ENCODE measurements at regions not wholly inside any gene's neighbourhood (a gene's known extent, or its start where the extent isn't known, plus 50 kb on each side); places are given as distances from the start of the nearest gene placed in this dataset.

GRCh38 chr10:36254199-36254598 is 612.1 kb upstream of the FZD8 start:
- DNase-seq (ENCODE audit: low spot score in 2 of 2) = peak; percentile 48 to 87
- WGBS, 2 donors = 30 to 44% methylated on average over 3 of the region's 3 CpGs
- no peak overlapping the region for H3K4me3 ChIP-seq (ENCODE audit: low read depth, poor library complexity, severe bottlenecking)
- intact Hi-C loops (cut with DNase I; ENCODE audit: low total_unique reads) = no loop called here
- TF ChIP-seq, protein P1, sequence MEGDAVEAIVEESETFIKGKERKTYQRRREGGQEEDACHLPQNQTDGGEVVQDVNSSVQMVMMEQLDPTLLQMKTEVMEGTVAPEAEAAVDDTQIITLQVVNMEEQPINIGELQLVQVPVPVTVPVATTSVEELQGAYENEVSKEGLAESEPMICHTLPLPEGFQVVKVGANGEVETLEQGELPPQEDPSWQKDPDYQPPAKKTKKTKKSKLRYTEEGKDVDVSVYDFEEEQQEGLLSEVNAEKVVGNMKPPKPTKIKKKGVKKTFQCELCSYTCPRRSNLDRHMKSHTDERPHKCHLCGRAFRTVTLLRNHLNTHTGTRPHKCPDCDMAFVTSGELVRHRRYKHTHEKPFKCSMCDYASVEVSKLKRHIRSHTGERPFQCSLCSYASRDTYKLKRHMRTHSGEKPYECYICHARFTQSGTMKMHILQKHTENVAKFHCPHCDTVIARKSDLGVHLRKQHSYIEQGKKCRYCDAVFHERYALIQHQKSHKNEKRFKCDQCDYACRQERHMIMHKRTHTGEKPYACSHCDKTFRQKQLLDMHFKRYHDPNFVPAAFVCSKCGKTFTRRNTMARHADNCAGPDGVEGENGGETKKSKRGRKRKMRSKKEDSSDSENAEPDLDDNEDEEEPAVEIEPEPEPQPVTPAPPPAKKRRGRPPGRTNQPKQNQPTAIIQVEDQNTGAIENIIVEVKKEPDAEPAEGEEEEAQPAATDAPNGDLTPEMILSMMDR (IDR thresholded peaks at IDR 0.05) = no peak
- TF ChIP-seq POLR2A (IDR thresholded peaks at IDR 0.05) = no peak

GRCh38 chr10:36253731-36254130 is 611.6 kb upstream of the FZD8 start:
- TF ChIP-seq POLR2A (IDR thresholded peaks at IDR 0.05) = no peak
- TF ChIP-seq, protein P1 (IDR thresholded peaks at IDR 0.05) = no peak
- intact Hi-C loops (cut with DNase I; ENCODE audit: low total_unique reads) = no loop called here
- no peak for DNase-seq (ENCODE audit: low spot score in 2 of 2)
- H3K4me3 ChIP-seq (ENCODE audit: low read depth, poor library complexity, severe bottlenecking) = no peak overlapping the region
- 84 to 89% methylated on average over 3 of the region's 3 CpGs for WGBS, 2 donors

DNA sequence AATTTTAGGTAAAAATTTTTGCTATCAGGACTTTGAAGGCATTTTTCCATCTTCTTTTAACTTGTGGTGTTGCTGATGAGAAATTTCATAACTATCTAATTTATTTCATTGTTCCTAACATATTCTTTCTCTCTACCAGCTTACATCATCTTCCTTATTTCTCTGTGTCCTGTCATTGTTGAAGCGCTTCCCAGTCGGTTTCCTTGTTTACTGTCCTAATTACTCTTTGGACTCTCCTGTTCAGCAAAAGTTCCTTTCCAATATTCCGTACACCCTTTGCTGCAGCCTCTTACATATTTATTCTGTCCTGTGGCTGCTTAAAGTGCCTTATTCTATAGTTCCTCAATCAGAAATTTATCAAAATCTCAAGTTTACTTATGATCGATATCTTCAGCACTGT is 609.0 kb upstream of the FZD8 start:
- intact Hi-C loops (cut with DNase I; ENCODE audit: low total_unique reads) = no loop called here
- no peak for DNase-seq (ENCODE audit: low spot score in 2 of 2)
- WGBS, 2 donors = 67 to 83% methylated on average over 4 of the region's 4 CpGs
- TF ChIP-seq, protein P1 (IDR thresholded peaks at IDR 0.05) = no peak
- no peak for TF ChIP-seq POLR2A (IDR thresholded peaks at IDR 0.05)
- no peak overlapping the region for H3K4me3 ChIP-seq (ENCODE audit: low read depth, poor library complexity, severe bottlenecking)

DNA sequence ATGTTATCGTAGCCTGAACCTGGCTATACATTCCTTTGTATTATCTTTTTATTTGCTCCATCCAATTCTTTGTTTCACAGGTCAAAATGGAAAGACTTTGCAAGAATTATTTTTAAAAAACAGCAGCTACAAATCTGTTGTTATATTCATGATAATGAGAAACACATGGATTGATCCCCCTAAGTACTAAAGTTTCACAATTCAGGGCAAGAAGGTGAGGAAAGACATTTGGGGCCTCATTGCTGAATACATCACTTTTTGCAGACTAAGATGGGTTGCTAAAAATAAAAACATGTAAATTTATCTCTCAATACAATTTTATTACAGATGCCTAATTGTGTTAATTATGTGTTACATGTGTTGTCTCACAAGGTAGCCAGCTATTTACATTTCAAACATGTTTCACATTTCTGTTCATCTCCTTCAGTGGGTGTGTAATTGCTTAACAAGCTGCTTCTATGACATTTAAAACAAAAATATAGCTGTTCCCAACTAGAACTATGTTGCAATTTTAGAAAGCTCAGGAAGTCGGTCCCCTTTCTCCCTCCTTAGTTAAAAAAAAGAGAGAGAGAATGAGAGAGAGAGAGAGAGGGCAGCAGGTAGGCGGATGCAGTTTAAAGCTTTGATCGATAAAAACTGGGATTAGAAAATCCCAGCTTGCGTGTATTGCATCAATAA is 606.3 kb upstream of the FZD8 start:
- intact Hi-C loops (cut with DNase I; ENCODE audit: low total_unique reads) = no loop called here
- DNase-seq (ENCODE audit: low spot score in 2 of 2) = no peak
- whole genome bisulfite sequencing, 2 donors = 83 to 84% methylated on average over 5 of the region's 5 CpGs

GRCh38 chr10:36247478-36247877 is 605.4 kb upstream of the FZD8 start:
- no peak for TF ChIP-seq POLR2A (IDR thresholded peaks at IDR 0.05)
- TF ChIP-seq, protein P1 (IDR thresholded peaks at IDR 0.05) = no peak
- intact Hi-C loops (cut with DNase I; ENCODE audit: low total_unique reads) = no loop called here
- 70 to 75% methylated on average over 2 of the region's 2 CpGs for WGBS, 2 donors

More for the DNA sequence above, 606.3 kb upstream of the FZD8 start:
- no peak overlapping the region for H3K4me3 ChIP-seq (ENCODE audit: low read depth, poor library complexity, severe bottlenecking)
- TF ChIP-seq, protein P1 (IDR thresholded peaks at IDR 0.05) = no peak
- no peak for TF ChIP-seq POLR2A (IDR thresholded peaks at IDR 0.05)

GRCh38 chr10:36236931-36237330 is 594.8 kb upstream of the FZD8 start:
- no peak for DNase-seq (ENCODE audit: low spot score in 2 of 2)
- 61 to 68% methylated on average over 2 of the region's 2 CpGs for WGBS, 2 donors
- no peak overlapping the region for H3K4me3 ChIP-seq (ENCODE audit: low read depth, poor library complexity, severe bottlenecking)
- intact Hi-C loops (cut with DNase I; ENCODE audit: low total_unique reads) = no loop called here
- TF ChIP-seq, protein P1 (IDR thresholded peaks at IDR 0.05) = no peak
- TF ChIP-seq POLR2A (IDR thresholded peaks at IDR 0.05) = no peak

More at GRCh38 chr10:36247478-36247877, 605.4 kb upstream of the FZD8 start:
- no peak overlapping the region for H3K4me3 ChIP-seq (ENCODE audit: low read depth, poor library complexity, severe bottlenecking)
- no peak for DNase-seq (ENCODE audit: low spot score in 2 of 2)

All from lower leg skin (tissue), 4 donors.